ENCODE measurements at regions not wholly inside any gene's neighbourhood (a gene's known extent, or its start where the extent isn't known, plus 50 kb on each side); places are given as distances from the start of the nearest gene placed in this dataset.

GRCh38 chr16:49019081-49019633 lies 262.5 kb downstream of the CBLN1 start:
- WGBS, 4 donors: 13 to 21% (median 17%) methylated on average over 12 to 14 of the region's 14 CpGs
- no peaks in the 10 kb centered on the region for H3K4me1 ChIP-seq (replicated peaks in 1 of 2)
- no peak for DNase-seq
- TF ChIP-seq POLR2A (IDR thresholded peaks at IDR 0.05): no peak
- TF ChIP-seq CTCF (IDR thresholded peaks at IDR 0.05): no peak
- intact Hi-C loops (cut with DNase I): no loop called here
- H3K9me3 ChIP-seq (replicated peaks in 1 of 3): no peaks in the 10 kb centered on the region
- no peaks in the 10 kb centered on the region for H3K36me3 ChIP-seq (replicated peaks in 1 of 2)
- no peak overlapping the region for H3K27ac ChIP-seq
- no peak overlapping the region for H3K4me3 ChIP-seq
- H3K27me3 ChIP-seq: peaks cover 6% of the 10 kb centered on the region

- Histone ChIP-seq H3K36me3 (replicated peaks in 1 of 2) (no peaks in the 10 kb centered on the region), H3K4me3 (no peak overlapping the region), H3K27me3 (peaks cover 6% of the 10 kb centered on the region), H3K4me1 (replicated peaks in 1 of 2) (no peaks in the 10 kb centered on the region), H3K9me3 (replicated peaks in 1 of 3) (no peaks in the 10 kb centered on the region), H3K27ac (no peak overlapping the region)
- 62 to 75% (median 71%) methylated on average over 3 of the region's 3 CpGs for WGBS, 4 donors
- no peak for TF ChIP-seq POLR2A (IDR thresholded peaks at IDR 0.05)
- TF ChIP-seq CTCF (IDR thresholded peaks at IDR 0.05): no peak
- intact Hi-C loops (cut with DNase I): no loop called here
- no peak for DNase-seq
Measured at GRCh38 chr16:49018259-49018931, 263.2 kb downstream of the CBLN1 start.

GRCh38 chr16:49017501-49017900 lies 264.1 kb downstream of the CBLN1 start:
- H3K9me3 ChIP-seq (replicated peaks in 1 of 3): no peaks in the 10 kb centered on the region
- H3K36me3 ChIP-seq (replicated peaks in 1 of 2): no peaks in the 10 kb centered on the region
- intact Hi-C loops (cut with DNase I): no loop called here
- DNase-seq: no peak
- TF ChIP-seq POLR2A (IDR thresholded peaks at IDR 0.05): no peak
- no peaks in the 10 kb centered on the region for H3K4me1 ChIP-seq (replicated peaks in 1 of 2)
- WGBS, 4 donors: 60 to 72% (median 66%) methylated on average over 2 of the region's 2 CpGs
- H3K27ac ChIP-seq: no peak overlapping the region
- no peak overlapping the region for H3K4me3 ChIP-seq
- peaks cover 6% of the 10 kb centered on the region for H3K27me3 ChIP-seq

GRCh38 chr16:49016461-49016860 lies 265.2 kb downstream of the CBLN1 start:
- H3K4me3 ChIP-seq: no peak overlapping the region
- no peak overlapping the region for H3K27ac ChIP-seq
- peaks cover 6% of the 10 kb centered on the region for H3K27me3 ChIP-seq
- DNase-seq: no peak
- 49 to 54% (median 53%) methylated on average over 8 of the region's 8 CpGs for WGBS, 4 donors
- intact Hi-C loops (cut with DNase I): no loop called here
- no peaks in the 10 kb centered on the region for H3K4me1 ChIP-seq (replicated peaks in 1 of 2)
- TF ChIP-seq POLR2A (IDR thresholded peaks at IDR 0.05) (no peak), CTCF (IDR thresholded peaks at IDR 0.05) (no peak)
- no peaks in the 10 kb centered on the region for H3K36me3 ChIP-seq (replicated peaks in 1 of 2)
- H3K9me3 ChIP-seq (replicated peaks in 1 of 3): no peaks in the 10 kb centered on the region

GRCh38 chr16:49015225-49015592 lies 266.4 kb downstream of the CBLN1 start:
- intact Hi-C loops (cut with DNase I): no loop called here
- Histone ChIP-seq H3K36me3 (replicated peaks in 1 of 2) (no peaks in the 10 kb centered on the region), H3K4me3 (no peak overlapping the region), H3K4me1 (replicated peaks in 1 of 2) (no peaks in the 10 kb centered on the region), H3K27me3 (peaks cover 6% of the 10 kb centered on the region), H3K27ac (no peak overlapping the region), H3K9me3 (replicated peaks in 1 of 3) (no peaks in the 10 kb centered on the region)
- TF ChIP-seq POLR2A (IDR thresholded peaks at IDR 0.05) (no peak), CTCF (IDR thresholded peaks at IDR 0.05) (no peak)
- no peak for DNase-seq
- 32 to 45% (median 39%) methylated on average over 5 to 6 of the region's 6 CpGs for whole genome bisulfite sequencing, 4 donors
